ENCODE measurements at regions not wholly inside any gene's neighbourhood (a gene's known extent, or its start where the extent isn't known, plus 50 kb on each side); places are given as distances from the start of the nearest gene placed in this dataset.

- TF ChIP-seq ZNF362 (tag by site-specific recombination; IDR thresholded peaks at IDR 0.05) (no peak), ZNF239 (tag by site-specific recombination; IDR thresholded peaks at IDR 0.05) (no peak), ZNF223 (tag by site-specific recombination; IDR thresholded peaks at IDR 0.05) (no peak), ZBTB17 (tag by site-specific recombination; IDR thresholded peaks at IDR 0.05) (no peak), ZNF558 (tag by site-specific recombination; IDR thresholded peaks at IDR 0.05) (no peak), ATF2 (tag by site-specific recombination; IDR thresholded peaks at IDR 0.05; ENCODE audit: low read depth) (no peak), ZBTB21 (tag by site-specific recombination; IDR thresholded peaks at IDR 0.05) (no peak), ZEB2 (tag by site-specific recombination; IDR thresholded peaks at IDR 0.05) (no peak), CTCF (tag by site-specific recombination; IDR thresholded peaks at IDR 0.05) (no peak), PBX3 (CRISPR knock-in tag; IDR thresholded peaks at IDR 0.05) (no peak), BCL11A (tag by site-specific recombination; IDR thresholded peaks at IDR 0.05; ENCODE audit: low read depth) (no peak), ZNF335 (tag by site-specific recombination; conservative IDR thresholded peaks at IDR 0.05) (no peak), ZNF514 (tag by site-specific recombination; IDR thresholded peaks at IDR 0.05) (no peak), ZNF692 (tag by site-specific recombination; IDR thresholded peaks at IDR 0.05) (no peak)
These were observed 337.0 kb upstream of the PRKCQ start for GRCh38 chr10:6917125-6917524.

All from HEK293 (cell line).